ENCODE measurements at regions not wholly inside any gene's neighbourhood (a gene's known extent, or its start where the extent isn't known, plus 50 kb on each side); places are given as distances from the start of the nearest gene placed in this dataset.
"Not testable (repeated sequence)": the region's sequence is repeated elsewhere in the genome, so short reads cannot be mapped to it uniquely, and the experiment has no call there.

DNA sequence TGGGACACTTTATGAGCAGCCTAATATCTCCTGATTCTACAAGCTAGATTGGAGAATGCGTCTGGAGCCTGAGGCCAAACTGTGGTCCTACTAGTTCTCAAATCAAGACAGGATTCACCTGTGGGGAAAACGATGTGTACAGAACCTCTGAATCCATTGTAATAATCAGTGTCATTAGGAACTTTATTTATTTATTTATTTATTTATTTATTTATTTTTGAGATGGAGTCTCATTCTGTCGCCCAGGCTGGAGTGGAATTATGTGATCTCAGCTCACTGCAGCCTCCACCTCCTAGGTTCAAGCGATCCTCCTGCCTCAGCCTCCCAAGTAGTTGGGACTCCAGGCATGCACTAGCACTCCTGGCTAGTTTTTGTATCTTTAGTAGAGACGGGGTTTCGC lies 52.6 kb upstream of the KIF26B start:
- not testable (repeated sequence) for DNase-seq (ENCODE audit: low read depth in 2 of 2)

DNA sequence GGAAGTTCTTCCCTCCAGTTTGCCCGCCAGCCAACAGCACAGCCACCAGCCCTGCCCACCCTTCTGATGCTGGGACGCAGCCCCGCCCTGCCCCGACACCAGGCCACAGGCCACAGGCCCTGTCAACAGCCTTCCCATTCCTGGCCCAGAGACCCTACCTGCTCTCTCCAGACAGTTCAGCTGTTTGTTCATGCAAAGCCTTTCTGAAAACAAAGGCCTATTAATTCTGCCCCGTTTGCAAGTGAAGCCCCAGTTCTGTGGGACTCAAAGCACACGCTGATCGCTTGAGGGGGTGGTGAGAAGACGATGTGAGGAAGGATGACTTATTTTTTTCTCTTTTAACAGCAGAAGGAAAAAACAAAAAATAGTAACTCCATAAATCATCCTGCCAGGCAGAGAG lies 55.4 kb upstream of the KIF26B start:
- DNase-seq (ENCODE audit: low read depth in 2 of 2) = no peak

DNA sequence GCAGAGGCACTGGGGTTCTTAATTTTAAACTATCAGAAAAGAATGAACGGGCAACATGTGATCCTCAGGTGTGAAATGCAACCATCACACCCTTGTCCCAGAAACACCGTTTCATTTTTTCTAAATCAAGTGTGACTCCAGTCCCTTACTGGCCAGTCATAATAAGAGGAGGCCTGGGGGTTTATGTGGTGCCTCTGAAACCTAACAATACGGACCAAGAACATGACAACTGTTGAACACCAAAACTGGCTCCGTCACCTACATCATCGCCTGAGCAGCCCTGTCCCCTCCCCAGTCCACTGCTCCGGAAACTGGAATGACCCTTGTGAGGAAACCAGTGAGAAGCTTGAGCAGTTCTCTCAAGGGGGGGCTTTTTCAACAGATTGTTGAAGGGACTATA lies 55.9 kb upstream of the KIF26B start:
- no peak for DNase-seq (ENCODE audit: low read depth in 2 of 2)

DNA sequence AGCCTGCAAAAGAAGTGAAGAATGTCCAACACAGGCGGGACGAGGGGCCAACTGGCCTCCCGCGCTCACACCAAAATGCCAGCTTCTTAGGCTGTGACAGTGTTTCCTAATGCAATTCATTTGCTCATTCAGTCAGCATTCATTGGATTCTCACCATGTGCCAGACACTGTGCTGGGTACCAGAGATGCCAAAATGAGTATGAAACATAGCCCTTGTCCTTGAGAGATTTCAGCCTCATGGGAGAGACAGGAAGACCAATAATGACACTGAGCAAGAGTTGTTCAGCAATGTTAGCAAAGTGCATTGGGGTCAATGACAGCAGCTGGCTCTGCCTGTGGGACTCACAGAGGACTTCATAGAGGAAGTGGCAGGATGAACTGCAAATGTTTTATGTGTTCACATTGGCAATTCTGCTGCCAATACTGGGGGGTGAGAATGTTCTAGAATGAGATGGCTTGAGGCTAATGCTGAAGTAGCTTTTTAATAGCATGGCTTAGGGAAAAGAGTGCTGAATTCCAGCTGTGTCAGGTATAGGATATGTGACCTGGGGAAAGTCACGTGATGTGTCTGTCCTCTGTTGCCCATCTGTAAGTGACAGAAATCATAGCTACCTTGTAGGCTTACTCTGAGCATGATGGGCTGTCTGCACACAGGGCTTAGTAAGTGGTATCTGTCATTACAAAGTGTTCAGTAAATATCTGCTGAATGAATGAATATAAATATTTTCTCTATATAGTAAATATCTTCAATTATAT lies 58.3 kb upstream of the KIF26B start:
- DNase-seq (ENCODE audit: low read depth in 2 of 2) = no peak

DNA sequence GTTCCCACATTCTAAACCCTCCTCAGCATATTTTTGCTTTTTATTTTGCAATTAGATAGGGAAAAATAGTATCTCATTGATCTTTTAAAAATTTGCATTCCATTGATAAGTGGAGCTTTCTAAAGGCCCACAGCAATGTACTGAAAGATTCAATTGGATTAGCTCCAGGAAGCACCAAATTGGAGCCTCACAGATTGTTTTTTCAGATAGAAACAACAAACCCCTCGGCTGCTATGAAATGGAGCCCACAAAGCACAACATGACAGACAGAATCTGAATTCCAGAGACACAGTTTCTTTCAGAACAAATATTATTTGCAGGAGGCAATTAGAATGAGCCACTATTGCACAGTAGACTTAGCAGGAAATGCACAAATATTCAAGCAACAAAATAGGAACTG lies 58.9 kb upstream of the KIF26B start:
- no peak for DNase-seq (ENCODE audit: low read depth in 2 of 2)

DNA sequence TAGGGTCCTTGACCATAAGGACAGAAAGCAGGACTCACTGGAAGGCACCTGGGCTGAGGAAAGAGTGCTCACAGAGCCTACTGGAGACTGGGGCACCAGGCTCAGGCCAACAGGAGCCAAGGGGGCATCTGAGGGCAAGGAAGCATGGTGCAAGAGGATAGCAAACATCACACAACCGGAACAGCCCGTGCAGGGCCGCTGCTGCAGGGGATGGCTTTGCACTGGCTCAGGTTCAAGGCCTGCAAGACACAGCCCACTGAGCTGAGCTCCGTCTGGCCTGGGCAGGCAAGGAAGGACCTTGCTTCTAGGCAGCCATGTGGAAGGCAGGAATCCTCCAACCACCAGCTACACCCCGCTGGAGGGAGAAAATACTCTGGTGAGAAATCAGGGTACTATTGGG lies 59.8 kb upstream of the KIF26B start:
- no peak for DNase-seq (ENCODE audit: low read depth in 2 of 2)

DNA sequence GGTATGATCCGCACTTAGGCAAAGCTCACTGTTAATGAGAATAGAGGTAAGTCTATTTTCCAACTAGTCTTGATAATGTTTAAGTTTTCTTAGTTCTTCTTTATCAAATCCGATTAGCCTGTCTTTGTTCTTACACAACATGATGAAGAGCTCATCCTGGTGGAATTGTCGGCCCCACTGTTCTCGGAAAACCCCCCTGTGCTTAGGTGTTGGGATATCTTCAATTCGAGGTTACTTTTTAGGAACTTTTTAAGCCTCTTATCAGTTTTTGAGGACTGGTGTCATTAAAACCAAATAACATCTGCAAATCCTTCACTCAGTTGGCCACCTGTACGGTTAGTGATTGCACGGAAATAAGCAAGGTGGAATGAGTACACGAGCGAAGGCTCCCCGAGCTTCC lies 60.7 kb upstream of the KIF26B start:
- no peak for DNase-seq (ENCODE audit: low read depth in 2 of 2)

DNA sequence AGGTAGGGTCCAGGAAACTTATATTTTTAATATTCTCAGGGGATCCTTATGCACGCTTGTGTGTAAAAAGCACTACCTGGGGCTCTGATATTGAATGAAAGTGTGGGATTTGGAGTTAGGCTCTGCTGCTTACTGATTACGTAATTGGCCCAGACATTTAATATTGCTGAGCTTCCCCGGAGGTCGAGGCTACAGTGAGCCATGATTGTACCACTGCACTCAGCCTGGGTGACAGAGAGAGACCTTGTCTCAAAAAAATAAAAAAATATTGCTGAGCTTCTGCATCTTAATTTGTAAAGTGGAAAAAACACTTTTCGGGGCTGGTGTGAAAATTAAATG lies 62.2 kb upstream of the KIF26B start:
- DNase-seq (ENCODE audit: low read depth in 2 of 2) = no peak

DNA sequence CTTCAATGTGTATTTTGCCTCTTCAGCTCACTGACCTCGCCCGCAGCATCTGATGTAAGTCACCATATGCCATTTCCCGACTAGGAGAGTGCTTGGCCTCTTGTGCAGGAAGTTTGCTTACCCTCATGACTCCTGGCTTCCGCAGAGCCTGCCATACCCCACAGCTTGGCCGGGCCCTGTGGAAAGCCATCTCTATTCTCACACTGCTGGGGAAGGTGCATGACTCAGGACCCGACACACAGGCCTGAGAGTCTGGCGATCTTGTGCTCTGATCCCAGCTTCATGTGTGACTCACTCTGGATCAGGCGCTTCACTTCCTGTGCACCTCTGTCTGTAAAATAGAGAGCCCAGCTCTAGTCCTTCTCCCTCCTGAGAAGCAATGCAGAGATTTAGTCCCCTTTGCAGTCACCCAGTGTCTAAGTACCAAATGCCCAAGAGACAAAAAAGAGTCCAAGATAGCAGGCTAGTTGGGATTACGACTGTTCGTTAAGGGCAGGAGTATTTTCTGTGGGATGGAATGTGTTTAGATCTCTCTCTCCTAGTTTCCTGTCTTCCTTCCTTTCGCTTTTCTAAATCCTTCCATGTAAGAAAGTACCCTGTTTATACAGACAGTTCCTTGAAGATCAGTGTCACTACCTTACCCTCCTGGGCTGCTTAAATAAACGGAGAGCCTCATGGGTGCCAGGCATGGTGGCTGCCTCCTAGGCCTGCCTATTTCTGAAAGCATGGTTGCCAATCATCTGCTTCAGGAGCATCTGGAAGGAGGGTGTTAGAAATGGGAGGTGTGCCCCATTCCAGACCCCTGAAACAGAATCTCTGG lies 62.8 kb upstream of the KIF26B start:
- no peak for DNase-seq (ENCODE audit: low read depth in 2 of 2)

DNA sequence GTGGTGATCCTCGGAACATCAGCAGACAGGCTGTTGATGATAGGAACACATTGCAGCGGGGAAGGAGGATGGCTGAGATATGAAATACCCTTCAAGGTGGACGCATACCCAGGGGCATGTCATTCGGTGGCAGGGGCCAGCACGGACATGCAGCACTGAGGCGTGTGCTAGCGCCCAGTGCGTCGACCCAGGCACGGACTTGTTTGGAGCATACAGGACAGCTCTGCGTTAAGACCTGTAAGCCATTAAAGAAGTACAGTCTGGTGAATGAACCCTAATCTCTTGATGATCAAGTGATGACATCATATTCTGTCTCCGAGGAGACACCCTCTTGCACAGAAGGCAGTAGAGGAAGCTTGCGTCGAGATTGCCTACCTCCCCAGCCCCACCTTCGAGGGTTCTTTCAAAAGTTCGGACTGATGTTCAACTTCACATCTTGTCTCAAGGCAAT lies 63.6 kb upstream of the KIF26B start:
- DNase-seq (ENCODE audit: low read depth in 2 of 2) = no peak

DNA sequence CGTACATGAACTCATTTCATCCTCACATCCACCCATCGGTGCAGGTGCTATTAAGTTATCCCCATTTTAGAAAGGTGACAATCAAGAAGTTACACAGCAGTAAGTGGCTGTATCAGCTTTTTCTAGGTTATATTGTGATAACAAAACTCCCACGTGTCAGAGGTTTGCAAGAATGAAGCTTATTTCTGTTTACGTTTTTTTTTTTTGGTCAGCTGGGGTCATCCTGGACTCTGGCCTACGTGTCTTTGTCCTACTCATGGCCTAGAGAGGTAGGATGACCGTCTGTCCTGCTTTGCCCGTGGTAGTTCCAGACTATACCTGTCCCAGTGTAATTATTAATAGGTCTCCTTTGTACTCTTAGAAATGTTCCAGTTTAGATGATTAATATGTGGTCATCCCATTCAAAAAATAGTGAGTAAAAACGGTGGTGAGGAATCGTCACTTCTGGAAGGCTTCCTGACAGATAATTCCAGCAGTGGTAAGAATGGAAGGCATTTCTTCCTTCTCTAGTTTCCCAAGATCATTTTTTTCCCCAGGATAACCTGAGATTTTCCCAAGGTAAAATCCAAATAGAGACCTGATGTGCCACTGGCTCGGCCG lies 64.2 kb upstream of the KIF26B start:
- no peak for DNase-seq (ENCODE audit: low read depth in 2 of 2)

DNA sequence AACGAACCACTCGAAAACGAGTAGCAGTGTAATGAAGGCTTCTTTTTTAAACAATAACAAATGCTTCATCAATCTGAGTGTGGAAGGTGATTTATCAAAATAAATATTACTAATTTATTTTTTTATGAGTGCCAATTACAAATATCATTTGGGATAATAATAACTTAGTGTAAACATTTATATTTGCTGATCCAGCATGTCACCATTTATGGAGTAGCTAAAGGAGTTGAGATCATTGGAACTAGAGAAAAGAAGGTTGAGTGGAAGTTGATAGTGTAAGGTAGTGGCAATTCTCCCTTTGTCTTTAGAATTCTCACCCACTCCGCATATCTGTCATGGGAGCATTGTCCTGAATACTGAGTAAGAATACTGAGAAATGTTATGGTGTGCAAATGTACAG lies 67.1 kb upstream of the KIF26B start:
- no peak for DNase-seq (ENCODE audit: low read depth in 2 of 2)

DNA sequence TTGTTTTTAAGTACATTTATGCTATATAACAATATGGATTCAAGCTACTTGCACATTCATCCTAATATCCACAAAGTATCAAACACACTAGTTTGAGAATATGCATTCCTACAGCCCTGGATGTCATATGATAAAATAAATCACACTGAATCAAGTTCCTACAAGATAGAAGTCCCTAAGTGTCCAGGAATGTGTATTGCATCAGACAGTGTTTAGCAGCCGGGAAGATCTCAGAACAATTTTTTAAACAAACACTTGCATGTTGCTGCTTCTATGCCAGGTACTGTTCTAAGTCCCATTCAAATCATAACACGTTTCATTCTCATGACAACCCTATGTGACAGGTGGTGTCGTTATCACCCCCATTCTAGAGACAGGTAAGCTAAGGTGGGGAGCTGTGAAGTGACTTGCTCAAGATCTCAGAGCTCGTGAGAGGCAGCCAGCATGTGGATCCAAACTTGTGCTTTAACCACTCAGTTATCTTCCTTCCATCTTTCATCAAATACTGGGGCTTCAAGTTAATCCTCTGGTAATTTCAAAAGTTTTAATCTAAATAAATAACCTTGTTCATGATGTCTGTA lies 68.3 kb upstream of the KIF26B start:
- DNase-seq (ENCODE audit: low read depth in 2 of 2) = no peak

DNA sequence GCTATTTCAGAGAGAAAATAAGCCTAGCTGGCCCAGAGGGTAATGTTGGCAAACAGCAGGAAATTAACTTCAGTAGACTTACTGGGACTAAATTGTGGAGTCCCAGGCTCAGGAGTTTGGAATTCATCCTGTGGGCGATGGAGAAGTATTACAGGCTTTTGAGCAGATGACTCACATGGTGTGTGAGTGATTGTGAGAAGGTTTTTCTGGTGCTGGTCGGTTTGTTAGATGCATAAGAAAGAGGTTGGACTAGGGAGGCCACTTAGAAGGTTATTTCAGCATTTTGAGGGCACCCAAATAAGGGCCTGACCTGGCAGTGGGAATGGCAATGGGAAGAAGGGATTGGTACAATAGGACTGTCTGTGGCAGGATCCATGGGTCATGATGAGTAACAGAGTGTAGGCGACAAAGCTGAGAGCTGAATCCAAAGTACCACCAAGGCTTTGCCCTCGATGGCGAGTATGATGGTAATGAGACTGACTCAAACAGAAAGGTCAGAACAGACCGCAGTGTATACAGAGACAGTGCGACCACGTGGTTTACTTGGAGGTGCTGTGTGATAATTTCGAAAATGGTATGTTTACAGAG lies 69.2 kb upstream of the KIF26B start:
- no peak for DNase-seq (ENCODE audit: low read depth in 2 of 2)

DNA sequence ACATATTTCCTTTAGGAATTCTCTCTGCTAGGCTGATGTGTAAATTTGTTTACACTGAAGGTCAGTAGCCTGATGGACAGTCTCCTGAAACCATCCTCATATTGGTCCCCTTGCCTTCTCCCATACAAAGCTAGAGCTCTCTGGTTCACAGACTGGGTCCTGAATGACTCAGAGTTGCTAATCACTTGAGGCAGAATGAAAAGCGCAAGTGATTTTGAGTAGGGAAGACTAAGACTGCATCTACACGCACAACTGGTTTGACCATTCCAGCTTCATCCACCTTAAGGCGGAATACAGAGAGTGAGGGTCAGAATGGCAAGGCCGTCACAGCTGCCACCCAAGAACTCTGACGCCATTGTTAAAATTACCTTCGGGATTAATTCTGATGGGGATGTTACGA lies 70.2 kb upstream of the KIF26B start:
- no peak for DNase-seq (ENCODE audit: low read depth in 2 of 2)

DNA sequence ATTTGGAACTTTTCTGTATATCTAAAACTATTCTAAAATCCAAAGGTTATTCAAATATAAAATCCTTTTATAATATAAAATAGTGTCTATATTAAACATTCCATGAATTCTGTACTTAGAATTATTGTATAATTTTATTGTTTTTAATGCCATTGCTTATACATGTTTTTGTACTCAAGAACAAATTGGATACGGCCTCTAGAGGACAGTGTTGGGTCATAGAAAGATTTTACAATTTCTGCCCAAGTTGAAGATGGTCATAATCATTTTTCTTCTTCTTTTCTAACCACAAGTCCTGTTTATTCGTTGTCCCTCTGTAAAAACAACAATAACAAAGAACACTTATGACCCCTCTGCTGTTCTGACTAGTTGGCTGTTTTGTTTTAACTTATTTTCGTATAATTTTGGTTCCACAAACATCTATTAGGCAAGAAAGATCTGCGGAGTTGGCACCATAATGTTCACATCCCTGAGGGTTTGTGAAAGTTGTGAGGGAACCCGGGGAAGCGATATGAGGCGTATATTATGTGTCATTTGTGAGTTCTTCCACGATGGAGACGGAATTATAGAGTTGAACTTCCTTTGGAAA lies 75.7 kb upstream of the KIF26B start:
- DNase-seq (ENCODE audit: low read depth in 2 of 2) = no peak

DNA sequence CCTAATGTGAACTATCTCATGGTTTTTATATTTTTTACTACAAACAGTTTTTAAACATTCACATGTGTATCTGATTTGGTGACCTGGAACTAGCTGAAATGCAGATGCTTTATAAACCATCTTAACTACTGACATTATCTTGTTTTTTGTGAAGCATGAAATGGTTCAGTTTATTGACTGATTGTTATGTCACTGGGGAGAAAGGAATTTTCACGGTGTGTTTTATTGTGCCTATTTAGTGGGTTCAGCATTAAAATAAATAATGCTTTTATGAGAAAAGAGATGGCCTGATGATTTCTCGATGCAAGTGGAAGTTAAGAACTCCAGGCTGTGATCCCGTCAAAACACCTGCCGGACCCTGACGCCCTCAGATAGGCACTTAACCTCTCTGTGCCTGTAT lies 79.9 kb upstream of the KIF26B start:
- DNase-seq (ENCODE audit: low read depth in 2 of 2) = no peak

DNA sequence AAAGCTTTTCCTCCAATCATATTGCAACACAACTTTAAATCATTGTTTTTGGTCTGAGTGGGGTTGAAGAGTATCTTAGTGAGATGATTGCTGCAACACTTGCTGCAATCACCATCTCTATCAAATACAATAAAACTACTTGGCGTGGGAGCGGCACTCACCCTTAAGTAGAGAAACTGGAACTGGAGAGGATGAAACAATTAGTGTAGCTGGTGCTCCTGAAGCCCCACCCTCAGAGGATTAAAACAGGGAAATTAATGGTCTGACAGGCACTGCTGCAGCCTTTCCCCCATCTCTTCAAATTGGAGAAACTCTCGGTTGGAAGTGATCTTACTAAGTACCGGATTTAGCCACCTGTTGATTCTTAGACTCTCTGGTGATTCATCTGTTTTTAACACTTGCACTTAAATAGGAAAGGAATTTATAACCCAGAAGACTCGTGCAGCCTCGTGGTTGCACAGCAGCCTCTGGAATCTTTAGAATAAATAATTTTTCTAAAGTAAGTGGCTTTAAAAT lies 80.5 kb upstream of the KIF26B start:
- DNase-seq (ENCODE audit: low read depth in 2 of 2) = no peak

DNA sequence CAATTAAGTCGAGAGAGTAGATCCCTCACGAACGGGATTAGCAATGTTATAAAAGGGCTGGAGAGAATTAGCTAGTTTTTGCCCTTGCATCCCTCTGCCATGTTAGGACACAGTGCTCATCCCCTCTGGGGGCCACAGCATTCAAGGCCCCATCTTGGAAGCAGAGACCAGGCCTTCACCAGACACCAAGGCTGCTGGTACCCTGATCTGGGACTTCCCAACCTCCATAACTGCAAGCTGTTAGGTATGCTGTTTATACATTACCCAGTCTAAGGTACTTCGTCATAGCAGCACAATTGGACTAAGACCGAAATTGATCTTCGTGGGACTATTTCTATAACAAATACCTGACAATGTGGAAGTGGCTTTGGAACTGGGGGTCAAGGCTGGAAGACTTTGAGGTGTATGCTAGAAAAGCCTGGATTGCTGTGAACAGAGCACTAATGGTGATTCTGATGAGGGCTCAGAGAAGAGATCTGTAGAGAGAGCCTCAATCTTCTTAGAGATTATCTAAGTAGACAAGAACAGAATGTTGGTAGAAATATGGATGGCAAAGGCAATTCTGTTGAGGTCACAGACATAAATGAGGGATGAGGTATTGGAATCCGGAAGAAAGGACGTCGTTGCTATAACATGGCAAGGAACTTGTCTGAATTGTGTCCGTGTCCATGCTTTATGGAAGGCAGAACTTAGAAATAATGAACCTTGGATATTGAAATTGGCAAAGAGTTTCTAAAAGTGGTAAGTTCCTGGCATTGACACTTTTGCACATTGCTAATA lies 83.8 kb upstream of the KIF26B start:
- DNase-seq (ENCODE audit: low read depth in 2 of 2) = no peak

DNA sequence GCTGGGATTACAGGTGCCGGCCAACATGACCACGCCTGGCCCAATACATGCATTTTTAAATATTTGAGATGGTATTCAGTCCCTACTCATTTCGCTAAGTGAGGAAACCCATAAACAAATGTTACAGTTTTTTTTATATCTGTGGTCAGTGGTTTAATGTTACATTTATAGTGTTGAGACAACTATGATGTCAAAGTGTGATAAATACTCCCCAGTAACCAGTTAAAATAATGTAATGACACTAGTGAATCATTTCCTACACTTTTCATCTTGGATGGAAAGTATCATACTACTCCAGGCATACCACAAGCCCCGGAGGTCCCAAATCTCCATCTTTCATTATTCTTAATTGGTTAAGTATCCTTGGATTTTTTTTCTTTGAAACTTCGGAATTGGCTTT lies 87.5 kb upstream of the KIF26B start:
- DNase-seq (ENCODE audit: low read depth in 2 of 2) = no peak

DNA sequence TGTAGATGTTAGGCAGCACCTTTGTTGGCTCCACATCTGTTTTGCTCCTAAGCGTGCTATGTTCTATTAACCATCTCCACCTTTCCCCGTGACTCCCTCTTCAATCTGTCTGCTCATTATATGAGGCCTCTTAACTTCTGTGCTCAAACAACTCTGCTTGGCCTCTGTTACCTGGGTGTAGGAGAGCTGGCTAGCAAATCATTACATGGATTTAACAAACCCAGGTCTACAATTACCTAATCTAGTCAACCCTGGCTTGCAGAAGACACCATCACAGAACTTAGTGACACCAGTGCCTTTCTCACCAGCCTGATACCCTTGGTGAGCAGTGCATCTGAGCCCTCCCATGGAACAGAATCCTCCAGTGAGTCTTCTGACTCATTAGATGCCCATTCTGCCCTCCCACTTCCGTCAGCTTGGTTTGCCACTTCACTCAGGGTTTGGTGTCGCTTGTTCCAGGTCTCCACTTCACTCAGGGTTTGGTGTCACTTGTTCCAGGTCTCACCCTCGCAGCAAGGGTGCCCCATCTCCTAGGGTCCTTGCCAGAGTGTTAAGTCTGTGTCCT lies 92.0 kb upstream of the KIF26B start:
- DNase-seq (ENCODE audit: low read depth in 2 of 2) = no peak

Measured in stimulated activated CD4-positive, alpha-beta T cell treated with anti-CD3 and anti-CD28 coated beads, Interleukin-15, amount 100 ng/mL, for 48 hours (primary cell).